WTC11 (cell line): ENCODE measurements at regions not wholly inside any gene's neighbourhood (a gene's known extent, or its start where the extent isn't known, plus 50 kb on each side); places are given as distances from the start of the nearest gene placed in this dataset.

Experiments used
- ATAC-seq: fragments of 200-7000 bp; cut with Tn5 transposase; 2 replicates; pipeline ENCODE4 v1.10.0; 2021; ENCODE audit warnings: mild to moderate bottlenecking, moderate library complexity
- CTCF ChIA-PET: fragments of 300-600 bp; sonication (Branson Sonifier 250); formaldehyde crosslinking; loops from one replicate; lab custom pipeline; 2021; ENCODE audit warnings: antibody characterized with exemption; lab: Charles Lee
- POLR2A ChIA-PET: fragments of 350-600 bp; sonication (Branson Sonifier 250); formaldehyde crosslinking; loops from one replicate; lab custom pipeline; 2021; ENCODE audit warnings: antibody characterized with exemption; lab: Charles Lee
- DNase-seq: peaks from one replicate; pipeline ENCODE4 v3.0.0; 2021; ENCODE audit warnings: low spot score
- H3K27ac Mint-ChIP-seq: 2 replicates; pipeline ENCODE4 v1.8.0; 2021; ENCODE audit warnings: mixed read lengths
- H3K27me3 Mint-ChIP-seq: 2 replicates; pipeline ENCODE4 v1.8.0; 2021; ENCODE audit warnings: low read depth, mild to moderate bottlenecking, moderate library complexity, mixed read lengths
- H3K36me3 Mint-ChIP-seq: 2 replicates; pipeline ENCODE4 v1.8.0; 2021; ENCODE audit warnings: mixed read lengths
- H3K4me1 Mint-ChIP-seq: 2 replicates; pipeline ENCODE4 v1.8.0; 2022; ENCODE audit warnings: mixed read lengths
- H3K4me3 Mint-ChIP-seq: 2 replicates; pipeline ENCODE4 v1.8.0; 2021; ENCODE audit warnings: mild to moderate bottlenecking, moderate library complexity, mixed read lengths
- H3K9me3 Mint-ChIP-seq: 2 replicates; pipeline ENCODE4 v1.8.0; 2021; ENCODE audit warnings: mixed read lengths
- ATF6 ChIP-seq: sonication (generic); formaldehyde crosslinking; IDR thresholded peaks from 2 replicates; pipeline ENCODE4 v1.8.1; 2023; ENCODE audit warnings: mild to moderate bottlenecking, missing genetic modification reagents
- ELF4 ChIP-seq: sonication (generic); formaldehyde crosslinking; IDR thresholded peaks from 2 replicates; pipeline ENCODE4 v1.8.1; 2022; ENCODE audit warnings: low read depth, mild to moderate bottlenecking, moderate library complexity, missing genetic modification reagents
- ERG ChIP-seq: fragments of 250-450 bp; sonication (Bioruptor Pico); IDR thresholded peaks from 2 replicates; pipeline ENCODE4 v1.8.0; 2021; ENCODE audit warnings: mild to moderate bottlenecking
- ETV6 ChIP-seq: sonication (generic); formaldehyde crosslinking; IDR thresholded peaks from 2 replicates; pipeline ENCODE4 v1.8.1; 2022; ENCODE audit warnings: mild to moderate bottlenecking, missing genetic modification reagents
- GRHL2 ChIP-seq: fragments of 250-450 bp; sonication (Bioruptor Pico); IDR thresholded peaks from 2 replicates; pipeline ENCODE4 v1.8.0; 2022; ENCODE audit warnings: mild to moderate bottlenecking, moderate library complexity; ENCODE audit not compliant: insufficient replicate concordance, severe bottlenecking
- GTF2I ChIP-seq: fragments of 250-450 bp; sonication (Bioruptor Pico); conservative IDR thresholded peaks from 2 replicates; pipeline ENCODE4 v1.4.0; 2021; ENCODE audit warnings: mild to moderate bottlenecking
- HMGA2 ChIP-seq: fragments of 250-450 bp; sonication (Bioruptor Pico); IDR thresholded peaks from 2 replicates; pipeline ENCODE4 v1.4.0; 2021; ENCODE audit warnings: mild to moderate bottlenecking, moderate library complexity
- JAZF1 ChIP-seq: fragments of 250-450 bp; sonication (Bioruptor Pico); IDR thresholded peaks from 2 replicates; pipeline ENCODE4 v1.9.0; 2021; ENCODE audit warnings: moderate library complexity, mild to moderate bottlenecking, inconsistent platforms
- NR2C2 ChIP-seq: sonication (generic); formaldehyde crosslinking; IDR thresholded peaks from 2 replicates; pipeline ENCODE4 v1.8.0; 2022; ENCODE audit warnings: mild to moderate bottlenecking, missing genetic modification reagents
- RORB ChIP-seq: fragments of 250-450 bp; sonication (Bioruptor Pico); IDR thresholded peaks from 2 replicates; pipeline ENCODE4 v1.9.0; 2021; ENCODE audit warnings: mild to moderate bottlenecking
- SMAD4 ChIP-seq: sonication (generic); formaldehyde crosslinking; IDR thresholded peaks from 2 replicates; pipeline ENCODE4 v1.8.0; 2022; ENCODE audit warnings: mild to moderate bottlenecking, missing genetic modification reagents
- SP1 ChIP-seq: sonication (generic); formaldehyde crosslinking; conservative IDR thresholded peaks from 2 replicates; pipeline ENCODE4 v1.8.1; 2022; ENCODE audit warnings: missing genetic modification reagents
- ZNF121 ChIP-seq: sonication (generic); formaldehyde crosslinking; IDR thresholded peaks from 2 replicates; pipeline ENCODE4 v1.8.0; 2023; ENCODE audit warnings: missing genetic modification reagents
- ZNF219 ChIP-seq: sonication (generic); formaldehyde crosslinking; IDR thresholded peaks from 2 replicates; pipeline ENCODE4 v1.8.0; 2023; ENCODE audit warnings: missing genetic modification reagents, mild to moderate bottlenecking, borderline replicate concordance
- ZNF263 ChIP-seq: sonication (generic); formaldehyde crosslinking; IDR thresholded peaks from 2 replicates; pipeline ENCODE4 v1.8.1; 2022; ENCODE audit warnings: low read depth, mild to moderate bottlenecking, moderate library complexity, missing genetic modification reagents
- ZSCAN18 ChIP-seq: fragments of 250-450 bp; sonication (Bioruptor Pico); IDR thresholded peaks from 2 replicates; pipeline ENCODE4 v2.1.2; 2022; ENCODE audit warnings: mild to moderate bottlenecking, moderate library complexity
- TF ChIP-seq, protein P1 (sequence below): sonication (generic); formaldehyde crosslinking; conservative IDR thresholded peaks from 2 replicates; pipeline ENCODE4 v1.8.1; 2023; ENCODE audit warnings: mild to moderate bottlenecking, low read depth, missing genetic modification reagents, moderate library complexity
- TF ChIP-seq, protein P2 (sequence below): sonication (generic); formaldehyde crosslinking; IDR thresholded peaks from 2 replicates; pipeline ENCODE4 v1.8.1; 2022; ENCODE audit warnings: low read depth, mild to moderate bottlenecking, moderate library complexity, missing genetic modification reagents, borderline replicate concordance
- TF ChIP-seq, protein P3 (sequence below): sonication (generic); formaldehyde crosslinking; IDR thresholded peaks from 2 replicates; pipeline ENCODE4 v1.8.0; 2022; ENCODE audit warnings: mild to moderate bottlenecking, missing genetic modification reagents
- TF ChIP-seq, protein P4 (sequence below): sonication (generic); formaldehyde crosslinking; IDR thresholded peaks from 2 replicates; pipeline ENCODE4 v1.8.1; 2022; ENCODE audit warnings: mild to moderate bottlenecking, moderate library complexity, missing genetic modification reagents
- TF ChIP-seq, protein P5 (sequence below): sonication (generic); formaldehyde crosslinking; IDR thresholded peaks from 2 replicates; pipeline ENCODE4 v1.8.0; 2022; ENCODE audit warnings: mild to moderate bottlenecking, missing genetic modification reagents

DNA sequence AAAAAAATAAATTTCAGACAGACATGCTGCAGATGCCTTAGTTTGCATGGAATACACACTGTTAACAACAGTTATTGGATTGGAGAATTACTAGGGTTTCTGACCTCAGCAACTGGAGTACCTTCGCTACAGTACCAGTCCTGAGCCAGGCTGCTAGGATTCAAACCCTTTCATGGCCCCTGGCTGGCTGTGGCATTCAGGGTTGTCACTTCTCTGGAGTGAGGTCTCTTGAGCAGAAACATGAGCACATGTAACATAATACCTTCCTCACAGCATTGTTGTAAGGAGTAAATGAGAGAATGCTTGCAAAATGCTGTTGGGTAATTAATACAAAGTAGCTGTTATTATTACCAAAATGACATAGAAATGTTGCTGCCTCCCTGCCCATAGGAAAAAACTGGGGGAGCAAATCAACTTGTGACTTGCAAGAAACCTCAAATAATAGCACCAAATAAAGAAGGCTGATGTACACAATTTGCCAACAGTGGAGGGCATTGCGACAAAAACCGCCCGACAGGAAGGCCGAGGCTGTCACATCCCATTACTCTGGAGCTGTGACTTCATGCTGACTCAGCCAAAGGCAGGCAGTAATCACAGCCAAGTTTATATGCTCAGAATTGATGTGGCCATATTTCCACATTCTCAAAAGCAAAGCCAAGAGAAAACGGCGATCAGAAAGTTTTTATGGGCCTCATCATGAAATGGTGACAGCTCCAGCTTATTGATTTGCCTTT is 100.4 kb downstream of the RFC3 start (continued):
- TF ChIP-seq ELF4, result no peak
- TF ChIP-seq ERG, result no peak
- TF ChIP-seq, protein P1, sequence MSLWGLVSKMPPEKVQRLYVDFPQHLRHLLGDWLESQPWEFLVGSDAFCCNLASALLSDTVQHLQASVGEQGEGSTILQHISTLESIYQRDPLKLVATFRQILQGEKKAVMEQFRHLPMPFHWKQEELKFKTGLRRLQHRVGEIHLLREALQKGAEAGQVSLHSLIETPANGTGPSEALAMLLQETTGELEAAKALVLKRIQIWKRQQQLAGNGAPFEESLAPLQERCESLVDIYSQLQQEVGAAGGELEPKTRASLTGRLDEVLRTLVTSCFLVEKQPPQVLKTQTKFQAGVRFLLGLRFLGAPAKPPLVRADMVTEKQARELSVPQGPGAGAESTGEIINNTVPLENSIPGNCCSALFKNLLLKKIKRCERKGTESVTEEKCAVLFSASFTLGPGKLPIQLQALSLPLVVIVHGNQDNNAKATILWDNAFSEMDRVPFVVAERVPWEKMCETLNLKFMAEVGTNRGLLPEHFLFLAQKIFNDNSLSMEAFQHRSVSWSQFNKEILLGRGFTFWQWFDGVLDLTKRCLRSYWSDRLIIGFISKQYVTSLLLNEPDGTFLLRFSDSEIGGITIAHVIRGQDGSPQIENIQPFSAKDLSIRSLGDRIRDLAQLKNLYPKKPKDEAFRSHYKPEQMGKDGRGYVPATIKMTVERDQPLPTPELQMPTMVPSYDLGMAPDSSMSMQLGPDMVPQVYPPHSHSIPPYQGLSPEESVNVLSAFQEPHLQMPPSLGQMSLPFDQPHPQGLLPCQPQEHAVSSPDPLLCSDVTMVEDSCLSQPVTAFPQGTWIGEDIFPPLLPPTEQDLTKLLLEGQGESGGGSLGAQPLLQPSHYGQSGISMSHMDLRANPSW (CRISPR knock-in tag), result no peak
- TF ChIP-seq NR2C2, result no peak
- TF ChIP-seq SMAD4 (CRISPR knock-in tag), result no peak
- TF ChIP-seq, all 79 proteins: peak for 0

DNA sequence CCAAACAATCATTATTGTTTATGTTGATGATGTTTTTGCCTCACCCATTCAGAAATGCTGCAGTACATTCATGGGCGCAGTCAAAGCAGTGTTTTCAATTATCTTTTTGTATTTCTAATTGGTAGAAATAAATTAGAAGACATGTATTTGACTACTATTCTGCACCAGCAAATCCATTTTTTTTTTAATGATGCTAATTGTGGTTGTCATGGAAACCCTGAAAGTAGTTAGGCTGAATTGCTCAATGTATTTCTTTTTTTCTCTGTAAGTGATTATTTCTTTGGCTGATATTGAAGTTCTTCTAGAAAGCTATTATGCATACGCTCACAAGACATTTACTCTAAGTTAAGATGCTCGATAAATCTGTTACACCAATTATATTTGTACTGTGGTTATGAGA is 101.2 kb downstream of the RFC3 start:
- H3K9me3 Mint-ChIP-seq, result no peaks in the 10 kb centered on the region
- H3K36me3 Mint-ChIP-seq, result no peaks in the 10 kb centered on the region
- ChIA-PET POLR2A (no interaction called here), CTCF (no interaction called here)
- H3K27ac Mint-ChIP-seq, result no peak overlapping the region
- H3K4me3 Mint-ChIP-seq, result no peak overlapping the region
- no peak for ATAC-seq
- DNase-seq, result no peak
- no peaks in the 10 kb centered on the region for H3K27me3 Mint-ChIP-seq
- TF ChIP-seq ETV6 (CRISPR knock-in tag) (no peak), GTF2I (CRISPR knock-in tag) (no peak), HMGA2 (CRISPR knock-in tag) (no peak), SMAD4 (CRISPR knock-in tag) (no peak), ATF6 (CRISPR knock-in tag) (no peak), JAZF1 (CRISPR knock-in tag) (no peak), SP1 (CRISPR knock-in tag) (no peak), RORB (CRISPR knock-in tag) (no peak), ZNF263 (no peak), ELF4 (no peak), ZSCAN18 (CRISPR knock-in tag) (no peak), ZNF121 (no peak), GRHL2 (CRISPR knock-in tag) (no peak), ZNF219 (CRISPR knock-in tag) (no peak)
- TF ChIP-seq, protein P2, sequence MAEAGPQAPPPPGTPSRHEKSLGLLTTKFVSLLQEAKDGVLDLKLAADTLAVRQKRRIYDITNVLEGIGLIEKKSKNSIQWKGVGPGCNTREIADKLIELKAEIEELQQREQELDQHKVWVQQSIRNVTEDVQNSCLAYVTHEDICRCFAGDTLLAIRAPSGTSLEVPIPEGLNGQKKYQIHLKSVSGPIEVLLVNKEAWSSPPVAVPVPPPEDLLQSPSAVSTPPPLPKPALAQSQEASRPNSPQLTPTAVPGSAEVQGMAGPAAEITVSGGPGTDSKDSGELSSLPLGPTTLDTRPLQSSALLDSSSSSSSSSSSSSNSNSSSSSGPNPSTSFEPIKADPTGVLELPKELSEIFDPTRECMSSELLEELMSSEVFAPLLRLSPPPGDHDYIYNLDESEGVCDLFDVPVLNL, result no peak
- TF ChIP-seq, protein P3, sequence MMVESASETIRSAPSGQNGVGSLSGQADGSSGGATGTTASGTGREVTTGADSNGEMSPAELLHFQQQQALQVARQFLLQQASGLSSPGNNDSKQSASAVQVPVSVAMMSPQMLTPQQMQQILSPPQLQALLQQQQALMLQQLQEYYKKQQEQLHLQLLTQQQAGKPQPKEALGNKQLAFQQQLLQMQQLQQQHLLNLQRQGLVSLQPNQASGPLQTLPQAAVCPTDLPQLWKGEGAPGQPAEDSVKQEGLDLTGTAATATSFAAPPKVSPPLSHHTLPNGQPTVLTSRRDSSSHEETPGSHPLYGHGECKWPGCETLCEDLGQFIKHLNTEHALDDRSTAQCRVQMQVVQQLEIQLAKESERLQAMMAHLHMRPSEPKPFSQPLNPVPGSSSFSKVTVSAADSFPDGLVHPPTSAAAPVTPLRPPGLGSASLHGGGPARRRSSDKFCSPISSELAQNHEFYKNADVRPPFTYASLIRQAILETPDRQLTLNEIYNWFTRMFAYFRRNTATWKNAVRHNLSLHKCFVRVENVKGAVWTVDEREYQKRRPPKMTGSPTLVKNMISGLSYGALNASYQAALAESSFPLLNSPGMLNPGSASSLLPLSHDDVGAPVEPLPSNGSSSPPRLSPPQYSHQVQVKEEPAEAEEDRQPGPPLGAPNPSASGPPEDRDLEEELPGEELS (CRISPR knock-in tag), result no peak
- TF ChIP-seq, protein P4, sequence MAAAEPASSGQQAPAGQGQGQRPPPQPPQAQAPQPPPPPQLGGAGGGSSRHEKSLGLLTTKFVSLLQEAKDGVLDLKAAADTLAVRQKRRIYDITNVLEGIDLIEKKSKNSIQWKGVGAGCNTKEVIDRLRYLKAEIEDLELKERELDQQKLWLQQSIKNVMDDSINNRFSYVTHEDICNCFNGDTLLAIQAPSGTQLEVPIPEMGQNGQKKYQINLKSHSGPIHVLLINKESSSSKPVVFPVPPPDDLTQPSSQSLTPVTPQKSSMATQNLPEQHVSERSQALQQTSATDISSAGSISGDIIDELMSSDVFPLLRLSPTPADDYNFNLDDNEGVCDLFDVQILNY (CRISPR knock-in tag), result no peak
- TF ChIP-seq, protein P5, sequence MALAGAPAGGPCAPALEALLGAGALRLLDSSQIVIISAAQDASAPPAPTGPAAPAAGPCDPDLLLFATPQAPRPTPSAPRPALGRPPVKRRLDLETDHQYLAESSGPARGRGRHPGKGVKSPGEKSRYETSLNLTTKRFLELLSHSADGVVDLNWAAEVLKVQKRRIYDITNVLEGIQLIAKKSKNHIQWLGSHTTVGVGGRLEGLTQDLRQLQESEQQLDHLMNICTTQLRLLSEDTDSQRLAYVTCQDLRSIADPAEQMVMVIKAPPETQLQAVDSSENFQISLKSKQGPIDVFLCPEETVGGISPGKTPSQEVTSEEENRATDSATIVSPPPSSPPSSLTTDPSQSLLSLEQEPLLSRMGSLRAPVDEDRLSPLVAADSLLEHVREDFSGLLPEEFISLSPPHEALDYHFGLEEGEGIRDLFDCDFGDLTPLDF (CRISPR knock-in tag), result no peak
- H3K4me1 Mint-ChIP-seq, result peaks cover 20% of the 10 kb centered on the region
